ENCODE measurements at regions not wholly inside any gene's neighbourhood (a gene's known extent, or its start where the extent isn't known, plus 50 kb on each side); places are given as distances from the start of the nearest gene placed in this dataset.
"Not testable (repeated sequence)": the region's sequence is repeated elsewhere in the genome, so short reads cannot be mapped to it uniquely, and the experiment has no call there.

DNA sequence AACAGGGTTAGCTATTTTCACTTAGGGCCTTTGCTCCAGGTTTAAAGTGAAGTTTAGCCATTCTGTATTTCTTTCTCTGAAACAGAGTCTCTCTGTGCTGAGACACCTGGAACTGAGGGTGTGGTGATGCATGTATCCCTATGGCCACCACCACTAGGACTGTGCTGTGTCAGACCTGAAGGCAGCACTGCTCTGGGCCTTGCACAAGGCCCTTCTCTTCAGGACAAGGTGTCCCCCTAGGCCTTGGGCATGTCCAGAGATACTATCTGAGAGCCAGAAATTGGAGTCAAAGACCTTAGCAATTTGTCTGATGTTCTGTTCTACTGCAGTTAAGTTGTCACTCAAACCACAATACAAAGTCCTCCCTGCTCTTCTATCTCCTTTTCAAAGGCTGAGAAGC is 1649.2 kb downstream of the AMY1C start:
- H3K4me1 ChIP-seq (ENCODE audit: control insufficient read depth in 1 of 2, insufficient read depth in 2 of 2, low read length in 2 of 2), result no peaks in the 10 kb centered on the region
- peaks cover 0 to 3% of the 10 kb centered on the region in 2 donors for H3K9me3 ChIP-seq (ENCODE audit: control insufficient read depth in 1 of 2, low read length in 2 of 2)
- no peaks in the 10 kb centered on the region for H3K36me3 ChIP-seq (ENCODE audit: control insufficient read depth in 1 of 2, insufficient read depth in 2 of 2, low read length in 2 of 2)
- H3K4me3 ChIP-seq (ENCODE audit: low read depth in 1 of 2, low read length in 2 of 2), result no peak overlapping the region
- no peak overlapping the region for H3K27ac ChIP-seq (ENCODE audit: low read length)
- H3K27me3 ChIP-seq (ENCODE audit: low read depth, low read length), result no peaks in the 10 kb centered on the region

- Histone ChIP-seq H3K36me3 (ENCODE audit: control insufficient read depth in 1 of 2, insufficient read depth in 2 of 2, low read length in 2 of 2) (no peaks in the 10 kb centered on the region), H3K27ac (ENCODE audit: low read length) (no peak overlapping the region), H3K27me3 (ENCODE audit: low read depth, low read length) (no peaks in the 10 kb centered on the region), H3K4me3 (ENCODE audit: low read depth in 1 of 2, low read length in 2 of 2) (no peak overlapping the region), H3K9me3 (ENCODE audit: control insufficient read depth in 1 of 2, low read length in 2 of 2) (peaks cover 0 to 3% of the 10 kb centered on the region in 2 donors), H3K4me1 (ENCODE audit: control insufficient read depth in 1 of 2, insufficient read depth in 2 of 2, low read length in 2 of 2) (no peaks in the 10 kb centered on the region)
These were observed 1650.0 kb downstream of the AMY1C start for GRCh38 chr1:105399716-105400115.

GRCh38 chr1:105416261-105416660 is 1640.2 kb upstream of the PRMT6 start:
- Histone ChIP-seq H3K27me3 (ENCODE audit: low read depth, low read length) (no peaks in the 10 kb centered on the region), H3K4me1 (ENCODE audit: control insufficient read depth in 1 of 2, insufficient read depth in 2 of 2, low read length in 2 of 2) (no peaks in the 10 kb centered on the region), H3K27ac (ENCODE audit: low read length) (no peak overlapping the region), H3K9me3 (ENCODE audit: control insufficient read depth in 1 of 2, low read length in 2 of 2) (no peaks in the 10 kb centered on the region), H3K36me3 (ENCODE audit: control insufficient read depth in 1 of 2, insufficient read depth in 2 of 2, low read length in 2 of 2) (no peaks in the 10 kb centered on the region), H3K4me3 (ENCODE audit: low read depth in 1 of 2, low read length in 2 of 2) (no peak overlapping the region)

GRCh38 chr1:105419030-105419429 is 1637.4 kb upstream of the PRMT6 start:
- Histone ChIP-seq H3K36me3 (ENCODE audit: control insufficient read depth in 1 of 2, insufficient read depth in 2 of 2, low read length in 2 of 2) (no peaks in the 10 kb centered on the region), H3K9me3 (ENCODE audit: control insufficient read depth in 1 of 2, low read length in 2 of 2) (no peaks in the 10 kb centered on the region), H3K4me1 (ENCODE audit: control insufficient read depth in 1 of 2, insufficient read depth in 2 of 2, low read length in 2 of 2) (no peaks in the 10 kb centered on the region), H3K27me3 (ENCODE audit: low read depth, low read length) (no peaks in the 10 kb centered on the region), H3K27ac (ENCODE audit: low read length) (no peak overlapping the region), H3K4me3 (ENCODE audit: low read depth in 1 of 2, low read length in 2 of 2) (no peak overlapping the region)

DNA sequence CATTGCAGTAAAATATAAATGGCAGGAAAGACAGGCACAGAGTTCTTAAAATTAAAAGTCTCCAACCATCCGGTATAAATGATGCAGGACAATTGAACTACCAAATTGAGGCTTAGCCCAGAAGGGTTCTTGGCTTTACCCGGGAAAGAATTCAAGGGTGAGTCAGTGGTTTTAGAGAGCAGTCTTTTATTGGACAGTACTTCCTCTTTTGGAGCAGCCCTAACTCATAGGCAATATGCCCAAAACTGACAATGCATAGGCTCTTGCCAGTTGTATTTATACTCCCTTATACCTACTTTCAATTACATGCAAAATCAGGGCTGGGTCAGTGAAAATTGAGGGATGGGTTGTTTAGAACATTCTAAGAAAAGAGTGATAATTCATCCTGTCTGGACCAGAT is 1628.9 kb upstream of the PRMT6 start:
- Histone ChIP-seq H3K4me1 (ENCODE audit: control insufficient read depth in 1 of 2, insufficient read depth in 2 of 2, low read length in 2 of 2) (no peaks in the 10 kb centered on the region), H3K36me3 (ENCODE audit: control insufficient read depth in 1 of 2, insufficient read depth in 2 of 2, low read length in 2 of 2) (no peaks in the 10 kb centered on the region), H3K9me3 (ENCODE audit: control insufficient read depth in 1 of 2, low read length in 2 of 2) (no peaks in the 10 kb centered on the region), H3K27me3 (ENCODE audit: low read depth, low read length) (no peaks in the 10 kb centered on the region), H3K27ac (ENCODE audit: low read length) (no peak overlapping the region), H3K4me3 (ENCODE audit: low read depth in 1 of 2, low read length in 2 of 2) (no peak overlapping the region)

DNA sequence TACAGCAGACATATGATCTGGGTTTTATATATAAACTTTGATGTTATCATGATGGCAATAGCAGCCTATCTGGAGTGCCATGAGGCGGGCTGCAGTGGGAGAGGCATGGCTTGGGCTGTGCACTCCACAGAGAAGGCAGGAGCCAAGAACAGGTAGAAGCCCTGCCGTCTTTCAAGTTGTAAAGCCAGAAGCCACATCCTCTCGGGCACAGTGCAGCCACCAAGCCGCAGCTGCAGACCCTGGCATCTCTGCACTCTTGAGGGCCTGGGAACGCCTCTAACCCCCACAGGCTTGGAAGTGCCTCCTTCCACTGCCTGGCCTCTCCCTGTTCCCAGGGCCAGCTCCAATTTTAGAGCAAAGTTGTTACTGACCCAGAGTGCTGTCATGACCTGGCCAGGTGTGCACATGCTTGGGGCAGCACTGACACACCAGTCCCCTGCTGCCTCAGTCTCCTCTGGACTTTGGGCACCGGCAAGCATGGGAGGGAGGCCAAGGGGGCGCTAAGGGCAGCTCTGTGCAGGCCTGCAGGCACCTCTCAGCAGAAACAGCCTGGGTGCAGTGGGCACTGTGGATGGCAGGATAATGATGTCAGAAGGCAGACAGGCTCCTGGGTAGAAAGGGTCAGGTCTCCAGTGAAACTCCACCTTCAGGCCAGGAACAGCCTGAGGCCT is 1619.8 kb upstream of the PRMT6 start:
- H3K27me3 ChIP-seq (ENCODE audit: low read depth, low read length), result no peaks in the 10 kb centered on the region
- no peak overlapping the region for H3K4me3 ChIP-seq (ENCODE audit: low read depth in 1 of 2, low read length in 2 of 2)
- H3K4me1 ChIP-seq (ENCODE audit: control insufficient read depth in 1 of 2, insufficient read depth in 2 of 2, low read length in 2 of 2), result no peaks in the 10 kb centered on the region

GRCh38 chr1:105437847-105438246 is 1618.6 kb upstream of the PRMT6 start:
- Histone ChIP-seq H3K27ac (ENCODE audit: low read length) (no peak overlapping the region), H3K36me3 (ENCODE audit: control insufficient read depth in 1 of 2, insufficient read depth in 2 of 2, low read length in 2 of 2) (no peaks in the 10 kb centered on the region), H3K9me3 (ENCODE audit: control insufficient read depth in 1 of 2, low read length in 2 of 2) (no peaks in the 10 kb centered on the region), H3K27me3 (ENCODE audit: low read depth, low read length) (no peaks in the 10 kb centered on the region), H3K4me1 (ENCODE audit: control insufficient read depth in 1 of 2, insufficient read depth in 2 of 2, low read length in 2 of 2) (no peaks in the 10 kb centered on the region), H3K4me3 (ENCODE audit: low read depth in 1 of 2, low read length in 2 of 2) (no peak overlapping the region)

More for the DNA sequence above, 1619.8 kb upstream of the PRMT6 start:
- Histone ChIP-seq H3K27ac (ENCODE audit: low read length) (no peak overlapping the region), H3K9me3 (ENCODE audit: control insufficient read depth in 1 of 2, low read length in 2 of 2) (no peaks in the 10 kb centered on the region), H3K36me3 (ENCODE audit: control insufficient read depth in 1 of 2, insufficient read depth in 2 of 2, low read length in 2 of 2) (no peaks in the 10 kb centered on the region)

DNA sequence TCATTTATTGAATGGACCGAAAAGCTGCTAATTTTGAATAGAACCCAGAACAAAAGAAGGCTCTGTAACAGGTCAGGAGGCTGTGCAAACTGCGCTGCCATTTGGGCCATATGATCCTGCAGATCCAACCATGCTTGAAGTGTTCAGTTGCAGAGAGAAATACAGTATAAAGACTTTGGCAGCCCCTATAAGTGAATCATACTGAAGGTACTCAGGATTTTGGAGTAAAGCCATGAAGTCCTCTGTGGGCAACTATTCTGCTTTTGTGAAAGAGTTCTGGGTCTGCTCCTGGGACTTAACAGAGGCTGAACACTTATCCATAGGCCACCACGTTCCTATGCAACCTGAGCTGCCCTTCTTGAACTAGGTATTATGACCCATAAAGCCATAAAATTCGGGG is 1613.6 kb upstream of the PRMT6 start:
- no peaks in the 10 kb centered on the region for H3K36me3 ChIP-seq (ENCODE audit: control insufficient read depth in 1 of 2, insufficient read depth in 2 of 2, low read length in 2 of 2)
- H3K4me3 ChIP-seq (ENCODE audit: low read depth in 1 of 2, low read length in 2 of 2), result no peak overlapping the region
- H3K4me1 ChIP-seq (ENCODE audit: control insufficient read depth in 1 of 2, insufficient read depth in 2 of 2, low read length in 2 of 2), result no peaks in the 10 kb centered on the region
- no peaks in the 10 kb centered on the region for H3K9me3 ChIP-seq (ENCODE audit: control insufficient read depth in 1 of 2, low read length in 2 of 2)
- no peak overlapping the region for H3K27ac ChIP-seq (ENCODE audit: low read length)
- H3K27me3 ChIP-seq (ENCODE audit: low read depth, low read length), result no peaks in the 10 kb centered on the region

- Histone ChIP-seq H3K9me3 (ENCODE audit: control insufficient read depth in 1 of 2, low read length in 2 of 2) (no peaks in the 10 kb centered on the region), H3K27ac (ENCODE audit: low read length) (no peak overlapping the region), H3K4me1 (ENCODE audit: control insufficient read depth in 1 of 2, insufficient read depth in 2 of 2, low read length in 2 of 2) (no peaks in the 10 kb centered on the region), H3K4me3 (ENCODE audit: low read depth in 1 of 2, low read length in 2 of 2) (no peak overlapping the region), H3K27me3 (ENCODE audit: low read depth, low read length) (no peaks in the 10 kb centered on the region), H3K36me3 (ENCODE audit: control insufficient read depth in 1 of 2, insufficient read depth in 2 of 2, low read length in 2 of 2) (no peaks in the 10 kb centered on the region)
These were observed 1596.7 kb upstream of the PRMT6 start for GRCh38 chr1:105459759-105460158.

GRCh38 chr1:105462308-105462707 is 1594.2 kb upstream of the PRMT6 start:
- Histone ChIP-seq H3K27me3 (ENCODE audit: low read depth, low read length) (no peaks in the 10 kb centered on the region), H3K4me1 (ENCODE audit: control insufficient read depth in 1 of 2, insufficient read depth in 2 of 2, low read length in 2 of 2) (no peaks in the 10 kb centered on the region), H3K4me3 (ENCODE audit: low read depth in 1 of 2, low read length in 2 of 2) (no peak overlapping the region), H3K27ac (ENCODE audit: low read length) (no peak overlapping the region), H3K9me3 (ENCODE audit: control insufficient read depth in 1 of 2, low read length in 2 of 2) (no peaks in the 10 kb centered on the region), H3K36me3 (ENCODE audit: control insufficient read depth in 1 of 2, insufficient read depth in 2 of 2, low read length in 2 of 2) (no peaks in the 10 kb centered on the region)

- no peak overlapping the region for H3K27ac ChIP-seq (ENCODE audit: low read length)
- no peaks in the 10 kb centered on the region for H3K4me1 ChIP-seq (ENCODE audit: control insufficient read depth in 1 of 2, insufficient read depth in 2 of 2, low read length in 2 of 2)
- no peaks in the 10 kb centered on the region for H3K9me3 ChIP-seq (ENCODE audit: control insufficient read depth in 1 of 2, low read length in 2 of 2)
- no peaks in the 10 kb centered on the region for H3K36me3 ChIP-seq (ENCODE audit: control insufficient read depth in 1 of 2, insufficient read depth in 2 of 2, low read length in 2 of 2)
- H3K27me3 ChIP-seq (ENCODE audit: low read depth, low read length), result no peaks in the 10 kb centered on the region
- no peak overlapping the region for H3K4me3 ChIP-seq (ENCODE audit: low read depth in 1 of 2, low read length in 2 of 2)
These were observed 1588.9 kb upstream of the PRMT6 start for GRCh38 chr1:105467549-105467948.

DNA sequence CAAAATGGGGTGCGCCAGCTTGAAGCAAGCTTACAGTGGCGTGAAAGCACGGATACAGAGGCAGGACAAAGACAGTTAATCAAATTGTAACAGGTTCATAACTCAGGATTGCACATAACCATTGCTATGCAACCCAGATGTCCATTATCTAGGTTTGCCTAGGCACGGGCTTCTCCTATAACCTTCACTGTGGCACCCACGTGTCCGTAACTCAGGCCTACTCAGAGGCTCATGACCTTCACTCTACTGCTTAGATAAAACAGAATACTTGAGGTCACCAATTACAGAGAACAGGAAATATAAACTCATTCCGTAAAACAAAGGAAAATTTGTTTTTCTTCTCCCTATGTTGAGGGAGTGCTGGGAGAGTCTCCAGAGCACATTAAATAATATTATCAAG is 1585.9 kb upstream of the PRMT6 start:
- H3K27ac ChIP-seq (ENCODE audit: low read length); H3K4me1 ChIP-seq (ENCODE audit: control insufficient read depth in 1 of 2, insufficient read depth in 2 of 2, low read length in 2 of 2); H3K27me3 ChIP-seq (ENCODE audit: low read depth, low read length); H3K4me3 ChIP-seq (ENCODE audit: low read depth in 1 of 2, low read length in 2 of 2); H3K36me3 ChIP-seq (ENCODE audit: control insufficient read depth in 1 of 2, insufficient read depth in 2 of 2, low read length in 2 of 2); H3K9me3 ChIP-seq (ENCODE audit: control insufficient read depth in 1 of 2, low read length in 2 of 2): not testable (repeated sequence)
